ENCODE measurements at regions not wholly inside any gene's neighbourhood (a gene's known extent, or its start where the extent isn't known, plus 50 kb on each side); places are given as distances from the start of the nearest gene placed in this dataset.

DNA sequence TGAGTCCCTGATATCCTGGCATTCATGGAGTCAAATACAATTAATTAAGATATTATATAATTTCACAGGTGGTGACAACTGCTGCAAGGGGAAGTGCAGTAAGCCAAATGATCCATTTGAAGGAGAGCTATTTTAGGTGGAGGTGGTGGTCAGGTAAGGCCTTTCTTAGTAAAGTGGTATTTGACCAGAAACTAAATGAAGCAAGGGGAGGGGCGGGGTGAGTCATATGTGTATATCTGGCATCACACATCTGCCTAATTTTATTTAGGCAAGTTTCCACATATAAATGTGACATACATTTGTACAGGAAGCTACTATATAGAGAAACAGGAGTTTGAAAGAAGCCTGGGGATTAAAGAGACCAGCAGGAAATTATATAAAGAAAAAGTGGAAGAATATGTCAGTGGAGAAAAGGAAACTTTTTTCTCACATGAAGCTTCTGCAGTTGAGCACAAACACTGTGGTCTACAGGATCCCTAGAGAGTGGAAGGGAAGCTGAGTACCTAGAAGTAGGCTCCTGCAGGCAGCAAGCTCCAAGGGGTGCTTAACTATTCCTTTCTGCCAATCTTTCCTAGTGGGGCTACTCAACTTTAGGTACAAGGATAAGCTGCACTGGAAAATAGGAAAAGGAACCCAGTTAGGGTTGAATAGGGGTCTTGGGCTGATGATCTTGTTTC lies 99.6 kb downstream of the OGFRL1 start:
- H3K27me3 Mint-ChIP-seq = peaks cover 1% of the 10 kb centered on the region

DNA sequence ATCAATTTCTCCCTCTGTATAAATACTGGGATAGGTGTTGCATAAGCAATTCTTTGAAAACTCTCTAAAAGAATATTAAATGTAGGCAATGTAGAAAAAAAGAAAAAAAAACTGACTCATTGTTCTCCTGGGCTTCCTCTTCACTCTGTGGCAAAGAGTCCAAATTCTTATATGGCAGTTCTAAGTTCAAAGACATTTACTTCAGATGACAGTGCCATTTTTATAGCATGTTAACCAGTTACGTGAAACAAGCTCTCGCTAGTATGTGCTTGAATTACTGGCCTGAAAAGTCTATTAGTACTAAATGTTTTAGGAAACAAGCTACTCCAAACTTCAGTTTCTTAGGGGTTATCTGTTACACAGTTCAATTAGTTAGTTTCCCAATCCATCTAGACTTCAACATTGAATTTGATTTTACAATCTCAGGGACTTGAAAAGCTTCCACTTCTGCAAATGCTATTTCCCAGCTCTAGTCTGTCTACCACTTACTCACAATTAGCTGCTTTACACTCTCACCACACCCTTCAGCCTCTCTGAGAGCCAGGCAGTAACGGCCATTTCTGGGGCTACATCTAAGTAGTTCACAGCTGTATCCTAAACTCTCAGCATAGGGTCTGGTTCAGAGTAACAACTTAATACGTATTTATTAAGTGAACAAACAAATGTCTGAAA lies 100.4 kb downstream of the OGFRL1 start:
- DNase-seq (ENCODE audit: low spot score in 2 of 2) (no peak), ATAC-seq (ENCODE audit: low read depth) (no peak)
- no peak overlapping the region for H3K4me3 Mint-ChIP-seq
- no peaks in the 10 kb centered on the region for H3K9me3 Mint-ChIP-seq
- no peaks in the 10 kb centered on the region for H3K4me1 Mint-ChIP-seq
- no peak overlapping the region for H3K27ac Mint-ChIP-seq
- no peaks in the 10 kb centered on the region for H3K36me3 Mint-ChIP-seq
- H3K27me3 Mint-ChIP-seq = peaks cover 1% of the 10 kb centered on the region

More for the DNA sequence above, 99.6 kb downstream of the OGFRL1 start:
- Mint-ChIP-seq H3K36me3 (no peaks in the 10 kb centered on the region), H3K9me3 (no peaks in the 10 kb centered on the region), H3K27ac (no peak overlapping the region), H3K4me3 (no peak overlapping the region), H3K4me1 (no peaks in the 10 kb centered on the region)
- ATAC-seq (ENCODE audit: low read depth) (no peak), DNase-seq (ENCODE audit: low spot score in 2 of 2) (no peak)

DNA sequence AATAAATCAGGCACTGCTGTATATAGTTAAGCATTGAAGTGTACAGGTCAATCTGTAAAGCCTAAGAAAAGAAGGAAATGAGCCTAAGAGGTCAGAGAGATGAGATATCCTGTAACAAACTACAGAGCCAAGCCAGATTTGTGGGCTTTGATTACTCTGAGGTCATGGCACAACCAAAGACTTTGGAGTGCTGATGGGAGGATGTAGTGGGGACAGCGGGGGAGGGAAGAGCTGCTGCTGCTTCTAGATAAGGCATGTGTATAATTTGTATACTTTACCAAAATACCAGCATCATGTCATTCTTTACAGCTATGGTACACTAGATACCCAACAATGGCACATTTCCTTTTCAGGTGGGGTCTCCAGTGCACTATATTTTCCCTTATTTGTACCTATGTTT lies 102.5 kb downstream of the OGFRL1 start:
- DNase-seq (ENCODE audit: low spot score in 2 of 2) = no peak
- H3K27ac Mint-ChIP-seq = no peak overlapping the region
- no peaks in the 10 kb centered on the region for H3K36me3 Mint-ChIP-seq
- H3K4me1 Mint-ChIP-seq = no peaks in the 10 kb centered on the region
- ATAC-seq (ENCODE audit: low read depth) = no peak
- H3K9me3 Mint-ChIP-seq = no peaks in the 10 kb centered on the region
- peaks cover 1% of the 10 kb centered on the region for H3K27me3 Mint-ChIP-seq
- H3K4me3 Mint-ChIP-seq = no peak overlapping the region

DNA sequence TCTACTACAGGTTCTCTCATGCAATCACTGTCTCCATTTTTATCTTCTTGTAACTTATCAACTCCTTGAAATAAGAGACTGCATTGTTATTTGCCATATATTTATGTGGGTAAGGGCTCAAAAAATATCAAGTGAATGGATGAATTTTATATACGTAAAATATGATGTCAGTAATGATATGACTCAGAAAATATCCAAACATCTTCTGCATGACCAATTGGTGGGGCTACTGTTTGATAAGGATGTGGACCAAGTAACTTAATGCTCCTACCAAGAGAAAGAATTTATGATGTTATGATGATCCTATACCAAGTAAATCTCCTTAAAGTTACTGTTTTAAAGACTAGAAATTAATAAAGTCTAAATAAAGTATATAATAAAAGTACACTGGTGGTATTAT lies 103.7 kb downstream of the OGFRL1 start:
- H3K36me3 Mint-ChIP-seq = no peaks in the 10 kb centered on the region
- no peak for ATAC-seq (ENCODE audit: low read depth)

DNA sequence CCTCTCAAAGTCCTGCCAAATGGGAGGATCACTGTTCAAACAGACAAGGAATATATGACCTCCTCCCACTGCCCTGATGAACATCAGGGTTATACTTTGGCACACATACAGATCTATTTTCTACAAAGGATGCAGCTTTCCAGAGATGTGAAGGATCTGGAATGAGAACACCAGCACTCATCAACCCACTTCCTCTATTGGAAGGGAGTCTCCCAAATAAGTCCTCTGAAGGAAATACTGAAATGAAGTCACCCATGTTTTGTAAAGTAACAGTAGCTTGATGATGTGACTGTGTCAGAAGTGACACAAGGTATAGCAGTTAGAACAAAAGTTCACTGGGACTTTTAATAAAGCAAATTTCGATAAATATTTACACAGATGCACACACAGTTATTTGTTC lies 104.9 kb downstream of the OGFRL1 start:
- DNase-seq (ENCODE audit: low spot score in 2 of 2) (no peak), ATAC-seq (ENCODE audit: low read depth) (no peak)
- H3K27ac Mint-ChIP-seq = no peak overlapping the region
- H3K9me3 Mint-ChIP-seq = no peaks in the 10 kb centered on the region
- H3K36me3 Mint-ChIP-seq = no peaks in the 10 kb centered on the region
- no peak overlapping the region for H3K4me3 Mint-ChIP-seq
- no peaks in the 10 kb centered on the region for H3K4me1 Mint-ChIP-seq
- H3K27me3 Mint-ChIP-seq = peaks cover 1% of the 10 kb centered on the region

More for the DNA sequence above, 103.7 kb downstream of the OGFRL1 start:
- no peaks in the 10 kb centered on the region for H3K4me1 Mint-ChIP-seq
- DNase-seq (ENCODE audit: low spot score in 2 of 2) = no peak
- H3K9me3 Mint-ChIP-seq = no peaks in the 10 kb centered on the region
- H3K27me3 Mint-ChIP-seq = peaks cover 1% of the 10 kb centered on the region
- no peak overlapping the region for H3K27ac Mint-ChIP-seq
- no peak overlapping the region for H3K4me3 Mint-ChIP-seq

DNA sequence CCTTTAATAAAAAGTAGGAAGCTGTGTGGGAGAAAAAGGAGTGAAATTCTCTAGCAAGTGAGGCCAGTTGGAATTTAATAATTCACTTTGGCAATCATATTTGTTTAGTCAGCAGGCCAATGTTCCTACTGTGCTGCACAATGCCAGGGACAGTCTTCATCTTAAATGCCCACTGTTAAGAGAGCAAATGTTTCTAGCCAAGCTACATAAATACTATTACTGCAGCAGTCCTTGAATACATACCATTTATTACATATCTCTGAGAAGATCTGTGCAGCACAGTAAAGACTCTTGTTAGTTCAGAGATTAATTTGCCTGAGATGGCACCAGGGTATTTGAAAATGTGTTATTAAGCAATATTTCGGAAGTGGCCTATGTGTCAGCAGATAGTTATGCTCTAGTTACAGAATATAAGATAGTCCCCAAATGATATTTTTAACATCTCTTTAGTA lies 105.4 kb downstream of the OGFRL1 start:
- ATAC-seq (ENCODE audit: low read depth) (no peak), DNase-seq (ENCODE audit: low spot score in 2 of 2) (no peak)
- Mint-ChIP-seq H3K4me1 (no peaks in the 10 kb centered on the region), H3K4me3 (no peak overlapping the region), H3K9me3 (no peaks in the 10 kb centered on the region), H3K27me3 (peaks cover 1% of the 10 kb centered on the region), H3K36me3 (no peaks in the 10 kb centered on the region), H3K27ac (no peak overlapping the region)

DNA sequence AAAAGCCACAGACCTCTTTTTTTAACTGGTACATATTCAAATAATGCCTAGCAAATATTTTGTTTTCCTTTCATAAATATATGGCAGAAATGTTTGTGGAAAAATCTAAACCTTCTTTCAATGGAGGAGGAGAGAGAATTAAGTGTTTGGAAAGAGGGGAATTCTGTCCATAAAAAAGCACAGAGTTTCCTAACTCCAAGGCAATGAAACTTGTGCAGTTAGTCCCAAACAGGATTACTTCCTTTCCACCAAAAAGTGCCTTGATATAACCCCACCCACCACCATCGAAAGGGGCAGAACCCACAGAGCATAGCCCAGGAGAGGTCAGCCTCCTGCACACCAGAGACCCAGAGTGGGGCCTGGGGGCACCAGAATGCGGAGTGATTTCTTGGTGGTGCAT lies 106.3 kb downstream of the OGFRL1 start:
- Mint-ChIP-seq H3K4me3 (no peak overlapping the region), H3K27ac (no peak overlapping the region), H3K36me3 (no peaks in the 10 kb centered on the region), H3K27me3 (peaks cover 1% of the 10 kb centered on the region), H3K4me1 (no peaks in the 10 kb centered on the region), H3K9me3 (no peaks in the 10 kb centered on the region)
- ATAC-seq (ENCODE audit: low read depth) (no peak), DNase-seq (ENCODE audit: low spot score in 2 of 2) (no peak)

DNA sequence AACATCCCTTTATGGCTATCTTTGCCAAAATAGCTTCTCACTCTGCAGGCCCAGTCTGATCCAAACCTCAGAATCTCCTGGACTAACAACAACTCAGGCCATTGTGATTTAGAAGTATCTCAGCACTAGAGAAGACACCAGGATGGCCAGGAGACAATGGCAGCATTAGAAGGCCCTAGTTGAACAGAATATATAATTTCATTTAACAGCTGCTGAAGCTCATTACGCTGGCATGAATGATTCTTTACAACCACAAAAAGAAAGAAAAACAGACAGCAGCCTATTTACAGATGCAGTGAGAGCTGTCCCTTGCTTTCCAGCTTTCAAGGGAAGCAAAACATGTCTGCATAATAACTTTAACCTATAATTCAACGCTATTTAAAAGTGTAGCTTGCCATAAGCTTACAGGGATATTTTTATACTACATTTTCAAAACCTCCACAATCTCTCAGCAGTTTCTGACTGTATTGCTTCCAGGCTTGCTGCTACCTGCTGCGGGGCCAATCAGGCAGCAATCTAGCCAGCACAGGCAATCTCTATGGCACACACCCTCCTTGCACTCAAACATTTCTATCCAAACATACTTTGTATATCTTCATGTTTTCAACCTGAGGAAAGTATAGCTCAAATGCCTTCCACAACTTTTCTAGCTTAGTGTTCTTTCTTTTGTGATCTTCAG lies 107.3 kb downstream of the OGFRL1 start:
- Mint-ChIP-seq H3K36me3 (no peaks in the 10 kb centered on the region), H3K27me3 (peaks cover 1% of the 10 kb centered on the region), H3K4me1 (no peaks in the 10 kb centered on the region), H3K4me3 (no peak overlapping the region), H3K9me3 (no peaks in the 10 kb centered on the region), H3K27ac (no peak overlapping the region)
- ATAC-seq (ENCODE audit: low read depth) = no peak
- DNase-seq (ENCODE audit: low spot score in 2 of 2) = no peak

DNA sequence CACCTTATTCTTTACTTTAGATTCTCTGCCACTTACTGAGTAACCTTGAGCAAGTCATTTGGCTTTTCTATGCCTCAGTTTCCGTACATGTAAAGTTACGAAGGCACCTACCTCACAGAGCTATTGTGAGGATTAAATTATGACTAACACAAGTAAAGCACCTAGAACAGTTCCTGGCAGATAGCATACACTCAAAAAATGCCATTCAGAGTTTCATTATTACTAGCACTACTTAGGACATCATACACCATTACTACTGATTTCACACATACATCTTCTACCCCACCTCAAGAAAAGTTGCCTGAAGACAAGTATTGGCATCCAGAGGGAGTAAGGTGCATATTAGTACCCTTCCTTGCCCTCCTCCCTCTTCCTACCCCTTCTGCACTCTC lies 107.8 kb downstream of the OGFRL1 start:
- Mint-ChIP-seq H3K36me3 (no peaks in the 10 kb centered on the region), H3K27me3 (peaks cover 1% of the 10 kb centered on the region), H3K9me3 (no peaks in the 10 kb centered on the region), H3K4me3 (no peak overlapping the region), H3K4me1 (no peaks in the 10 kb centered on the region), H3K27ac (no peak overlapping the region)
- ATAC-seq (ENCODE audit: low read depth) (no peak), DNase-seq (ENCODE audit: low spot score in 2 of 2) (no peak)

DNA sequence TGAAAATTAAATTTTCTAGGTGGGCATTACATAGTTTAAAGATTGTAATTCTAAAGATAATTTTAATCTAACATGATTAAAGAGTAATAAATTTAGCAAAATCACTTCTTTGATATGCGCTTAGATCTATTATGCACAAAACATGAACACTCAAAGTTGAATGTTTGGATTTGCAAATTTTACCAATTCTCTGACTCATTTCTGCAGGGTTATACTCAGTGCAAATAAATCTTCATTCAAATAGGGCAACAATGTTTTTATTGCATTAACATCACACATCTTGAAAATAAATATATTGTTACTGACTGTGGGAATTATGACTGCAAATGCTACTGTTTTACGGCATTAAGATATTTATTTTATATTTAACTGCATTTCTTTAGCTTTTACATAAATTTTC lies 110.7 kb downstream of the OGFRL1 start:
- no peaks in the 10 kb centered on the region for H3K4me1 Mint-ChIP-seq
- no peaks in the 10 kb centered on the region for H3K9me3 Mint-ChIP-seq
- H3K36me3 Mint-ChIP-seq = no peaks in the 10 kb centered on the region
- no peak for ATAC-seq (ENCODE audit: low read depth)
- H3K27me3 Mint-ChIP-seq = no peaks in the 10 kb centered on the region
- DNase-seq (ENCODE audit: low spot score in 2 of 2) = no peak
- no peak overlapping the region for H3K27ac Mint-ChIP-seq
- H3K4me3 Mint-ChIP-seq = no peak overlapping the region

DNA sequence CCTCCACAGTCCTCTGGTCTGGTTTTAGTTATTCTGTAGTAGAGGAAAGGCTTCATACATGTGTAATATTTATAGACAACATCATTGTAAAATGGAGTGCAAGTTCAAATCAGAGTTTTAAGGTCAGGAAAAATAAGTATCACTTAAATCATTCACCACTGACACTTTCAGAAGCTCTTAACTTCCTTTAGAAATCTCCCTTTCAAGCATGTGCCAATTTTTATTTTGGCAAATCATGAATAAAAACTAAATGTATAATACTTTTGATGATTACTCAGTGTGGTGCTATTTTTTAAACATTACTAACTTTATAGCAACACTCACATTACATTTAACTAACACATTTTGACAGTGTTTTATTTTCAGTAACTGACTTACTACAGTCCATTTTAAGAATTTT lies 112.2 kb downstream of the OGFRL1 start:
- Mint-ChIP-seq H3K27ac (no peak overlapping the region), H3K9me3 (no peaks in the 10 kb centered on the region), H3K36me3 (no peaks in the 10 kb centered on the region), H3K27me3 (no peaks in the 10 kb centered on the region), H3K4me3 (no peak overlapping the region), H3K4me1 (no peaks in the 10 kb centered on the region)
- DNase-seq (ENCODE audit: low spot score in 2 of 2) (no peak), ATAC-seq (ENCODE audit: low read depth) (no peak)

DNA sequence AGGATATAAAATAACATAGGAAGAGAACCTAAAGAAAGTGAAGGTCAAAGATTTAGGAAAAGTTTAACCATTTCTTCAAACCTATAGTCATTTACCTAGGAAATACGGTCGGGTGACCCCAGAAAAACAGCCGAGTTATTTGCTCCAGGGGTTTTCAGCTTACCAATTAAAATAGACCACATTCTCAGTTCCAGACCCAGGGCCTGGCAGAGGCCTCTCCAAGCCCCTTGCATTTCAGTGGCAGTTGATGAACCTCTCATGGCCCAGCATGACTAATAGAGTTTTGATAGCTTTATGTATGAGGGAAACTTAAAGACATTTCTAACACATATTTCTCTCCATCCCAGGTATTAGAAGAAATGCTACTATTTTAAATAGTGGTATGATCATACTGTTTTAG lies 113.5 kb downstream of the OGFRL1 start:
- no peak overlapping the region for H3K27ac Mint-ChIP-seq
- H3K9me3 Mint-ChIP-seq = no peaks in the 10 kb centered on the region
- H3K4me1 Mint-ChIP-seq = no peaks in the 10 kb centered on the region
- no peaks in the 10 kb centered on the region for H3K36me3 Mint-ChIP-seq
- no peak overlapping the region for H3K4me3 Mint-ChIP-seq
- no peak for ATAC-seq (ENCODE audit: low read depth)
- DNase-seq (ENCODE audit: low spot score in 2 of 2) = no peak
- peaks cover 6% of the 10 kb centered on the region for H3K27me3 Mint-ChIP-seq

DNA sequence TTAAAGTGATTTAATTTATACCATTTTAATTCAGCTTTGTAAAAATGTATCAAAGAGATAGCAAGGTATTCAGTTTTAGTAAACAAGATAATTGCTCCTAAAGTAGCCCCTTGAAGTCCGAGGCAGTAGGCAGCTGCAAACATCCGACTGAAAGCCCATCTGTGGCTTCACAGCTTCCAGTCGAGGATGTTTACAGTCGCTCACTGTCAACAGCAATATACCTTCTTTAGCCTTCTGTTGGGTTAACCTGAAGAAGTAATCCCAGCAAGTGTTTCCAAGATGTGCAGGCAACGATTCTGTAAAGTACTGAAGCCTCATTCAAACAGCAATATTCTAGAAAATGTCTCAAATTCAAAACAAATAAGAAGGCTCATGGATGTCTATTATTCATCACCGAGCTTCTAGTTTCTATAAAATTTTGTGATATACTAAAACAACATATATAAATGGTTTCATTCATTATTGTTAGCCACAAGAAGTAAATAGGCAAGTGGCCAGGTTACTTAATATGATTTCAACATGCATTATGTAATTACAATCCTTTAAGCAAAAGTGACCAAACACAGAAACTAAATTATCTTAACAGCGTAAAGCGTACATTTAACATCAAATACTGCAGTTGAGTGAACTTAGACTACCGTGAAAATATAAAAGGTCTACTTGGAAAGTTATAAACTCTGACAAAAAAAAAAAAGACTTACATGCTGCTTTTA lies 115.0 kb downstream of the OGFRL1 start:
- no peak for DNase-seq (ENCODE audit: low spot score in 2 of 2)
- no peak for ATAC-seq (ENCODE audit: low read depth)
- Mint-ChIP-seq H3K27me3 (peaks cover 6% of the 10 kb centered on the region), H3K4me3 (no peak overlapping the region), H3K4me1 (no peaks in the 10 kb centered on the region), H3K36me3 (no peaks in the 10 kb centered on the region), H3K27ac (no peak overlapping the region), H3K9me3 (no peaks in the 10 kb centered on the region)

All from memory B cell (primary cell).